HepG2 (cell line): ENCODE measurements at regions not wholly inside any gene's neighbourhood (a gene's known extent, or its start where the extent isn't known, plus 50 kb on each side); places are given as distances from the start of the nearest gene placed in this dataset.

Experiments
- AHDC1 ChIP-seq: sonication (generic); formaldehyde crosslinking; IDR thresholded peaks from 2 replicates; pipeline ENCODE4 v1.5.1; 2020; ENCODE audit warnings: mild to moderate bottlenecking, missing genetic modification reagents, borderline replicate concordance
- CREB1 ChIP-seq, 2 experiments: fragments of 450-650 bp in 1 of 2; IDR thresholded peaks; 2 replicates each; pipeline ENCODE4 v1.6.1; 2016 to 2017; ENCODE audit warnings: control low read depth in 1 of 2, mild to moderate bottlenecking in 1 of 2, missing compliant biosample characterization in 1 of 2, missing genetic modification characterization in 1 of 2
- CSRNP2 ChIP-seq: sonication (generic); formaldehyde crosslinking; conservative IDR thresholded peaks from 2 replicates; pipeline ENCODE4 v1.8.0; 2022; ENCODE audit warnings: low read depth, missing genetic modification reagents
- CTCF ChIP-seq: sonication (generic); formaldehyde crosslinking; IDR thresholded peaks from 2 replicates; pipeline ENCODE4 v1.5.0; 2020; ENCODE audit warnings: mild to moderate bottlenecking, missing genetic modification reagents, moderate library complexity
- JUN ChIP-seq: sonication (generic); formaldehyde crosslinking; IDR thresholded peaks from 2 replicates; pipeline ENCODE4 v1.4.0; 2020; ENCODE audit warnings: mild to moderate bottlenecking, missing genetic modification reagents
- MXD3 ChIP-seq: IDR thresholded peaks from 2 replicates; pipeline ENCODE4 v1.6.1; 2016; ENCODE audit warnings: mild to moderate bottlenecking, missing biosample characterization, missing genetic modification reagents
- MYNN ChIP-seq: sonication (generic); formaldehyde crosslinking; IDR thresholded peaks from 2 replicates; pipeline ENCODE4 v1.4.0; 2020; ENCODE audit warnings: mild to moderate bottlenecking, low read depth, missing genetic modification reagents
- REST ChIP-seq, 2 experiments: IDR thresholded peaks; 2 replicates each; pipeline ENCODE4 v1.6.1; 2011 to 2012; ENCODE audit warnings: low read length in 2 of 2, borderline replicate concordance in 1 of 2, low read depth in 1 of 2, mild to moderate bottlenecking in 1 of 2, moderate library complexity in 1 of 2
- SOX13 ChIP-seq, 3 experiments: fragments of 450-650 bp in 1 of 3; sonication (generic) in 1 of 3; formaldehyde crosslinking in 1 of 3; IDR thresholded peaks in 2 of 3; conservative IDR thresholded peaks in 1 of 3; 2 replicates each; pipeline versions ENCODE4 v1.5.0 to v1.6.1; 2016 to 2020; ENCODE audit warnings: antibody characterized with exemption in 1 of 3, mild to moderate bottlenecking in 1 of 3, missing compliant biosample characterization in 1 of 3, missing genetic modification reagents in 1 of 3, moderate library complexity in 1 of 3
- ZNF691 ChIP-seq: sonication (generic); formaldehyde crosslinking; IDR thresholded peaks from 2 replicates; pipeline ENCODE4 v1.4.0; 2020; ENCODE audit warnings: missing genetic modification reagents, low read depth, mild to moderate bottlenecking, borderline replicate concordance
- ZNF768 ChIP-seq: sonication (generic); formaldehyde crosslinking; IDR thresholded peaks from 2 replicates; pipeline ENCODE4 v1.4.0; 2020; ENCODE audit warnings: missing genetic modification reagents

GRCh38 chr21:18803624-18804023, 400.0 kb upstream of the TMPRSS15 start:
- no peak for TF ChIP-seq MXD3 (CRISPR knock-in tag)
- no peak for TF ChIP-seq ZNF691
- TF ChIP-seq CSRNP2 (CRISPR knock-in tag) = no peak
- TF ChIP-seq AHDC1 (CRISPR knock-in tag) = no peak
- no peak for TF ChIP-seq CTCF
- no peak for TF ChIP-seq JUN (CRISPR knock-in tag)
- TF ChIP-seq ZNF768 (CRISPR knock-in tag) = no peak
- no peak for TF ChIP-seq SOX13 (IDR thresholded peaks at IDR 0.05)
- no peak for TF ChIP-seq SOX13 (CRISPR knock-in tag; conservative IDR thresholded peaks at IDR 0.05 in 1 of 2, IDR thresholded peaks at IDR 0.05 in 1 of 2)
- no peak for TF ChIP-seq MYNN
- no peak for TF ChIP-seq CREB1 (IDR thresholded peaks at IDR 0.05)
- TF ChIP-seq CREB1 (CRISPR knock-in tag; IDR thresholded peaks at IDR 0.05) = no peak
- TF ChIP-seq REST (IDR thresholded peaks at IDR 0.05; ENCODE audit: borderline replicate concordance in 1 of 2, low read depth in 1 of 2, low read length in 2 of 2) = no peak
